ENCODE measurements at regions not wholly inside any gene's neighbourhood (a gene's known extent, or its start where the extent isn't known, plus 50 kb on each side); places are given as distances from the start of the nearest gene placed in this dataset.
"Not testable (repeated sequence)": the region's sequence is repeated elsewhere in the genome, so short reads cannot be mapped to it uniquely, and the experiment has no call there.

DNA sequence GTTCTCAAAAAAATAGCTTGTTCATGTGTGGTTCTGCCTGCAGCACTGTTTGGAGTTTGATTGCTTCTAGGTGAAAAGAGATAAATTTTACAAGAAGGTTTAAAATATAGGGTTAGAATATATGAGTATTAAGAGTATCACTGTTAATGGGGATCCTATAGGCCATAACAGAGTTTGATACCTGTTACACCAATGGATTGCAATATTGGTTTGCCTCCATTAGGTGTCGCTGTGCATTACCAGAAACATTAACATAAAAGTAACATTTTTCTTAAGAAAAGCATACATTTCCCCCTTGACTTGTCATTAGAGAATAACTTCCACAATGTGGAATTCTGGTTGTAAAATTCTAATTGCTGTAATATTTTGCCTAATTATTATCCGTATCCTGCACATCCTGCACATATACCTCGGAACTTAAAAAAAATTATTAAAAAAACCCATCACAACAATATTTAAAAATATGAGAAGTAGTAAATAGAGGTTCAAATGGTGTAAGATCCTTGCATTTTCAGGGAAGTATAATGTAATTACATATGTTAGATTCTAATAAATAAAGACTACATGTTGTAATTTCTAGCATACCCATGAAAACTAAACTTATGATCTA is 63.0 kb downstream of the CYP4A11 start:
- TF ChIP-seq, protein P1, sequence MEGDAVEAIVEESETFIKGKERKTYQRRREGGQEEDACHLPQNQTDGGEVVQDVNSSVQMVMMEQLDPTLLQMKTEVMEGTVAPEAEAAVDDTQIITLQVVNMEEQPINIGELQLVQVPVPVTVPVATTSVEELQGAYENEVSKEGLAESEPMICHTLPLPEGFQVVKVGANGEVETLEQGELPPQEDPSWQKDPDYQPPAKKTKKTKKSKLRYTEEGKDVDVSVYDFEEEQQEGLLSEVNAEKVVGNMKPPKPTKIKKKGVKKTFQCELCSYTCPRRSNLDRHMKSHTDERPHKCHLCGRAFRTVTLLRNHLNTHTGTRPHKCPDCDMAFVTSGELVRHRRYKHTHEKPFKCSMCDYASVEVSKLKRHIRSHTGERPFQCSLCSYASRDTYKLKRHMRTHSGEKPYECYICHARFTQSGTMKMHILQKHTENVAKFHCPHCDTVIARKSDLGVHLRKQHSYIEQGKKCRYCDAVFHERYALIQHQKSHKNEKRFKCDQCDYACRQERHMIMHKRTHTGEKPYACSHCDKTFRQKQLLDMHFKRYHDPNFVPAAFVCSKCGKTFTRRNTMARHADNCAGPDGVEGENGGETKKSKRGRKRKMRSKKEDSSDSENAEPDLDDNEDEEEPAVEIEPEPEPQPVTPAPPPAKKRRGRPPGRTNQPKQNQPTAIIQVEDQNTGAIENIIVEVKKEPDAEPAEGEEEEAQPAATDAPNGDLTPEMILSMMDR (conservative IDR thresholded peaks at IDR 0.05; ENCODE audit: low read depth in 2 of 2), result peak; percentile 60 to 62
- not testable (repeated sequence) for TF ChIP-seq EZH2phosphoT487 (IDR thresholded peaks at IDR 0.05; ENCODE audit: unreplicated experiment); EZH2 (IDR thresholded peaks at IDR 0.05; ENCODE audit: low read depth, unreplicated experiment); POLR2AphosphoS5 (IDR thresholded peaks at IDR 0.05; ENCODE audit: low read depth); CREB1 (CRISPR knock-in tag; IDR thresholded peaks at IDR 0.05; ENCODE audit: low read depth); NANOG (IDR thresholded peaks at IDR 0.05; ENCODE audit: borderline replicate concordance); JUNB (IDR thresholded peaks at IDR 0.05; ENCODE audit: unreplicated experiment); ZNF114 (CRISPR knock-in tag; IDR thresholded peaks at IDR 0.05); STAT1 (IDR thresholded peaks at IDR 0.05; ENCODE audit: unreplicated experiment)
- TF ChIP-seq, protein P2, sequence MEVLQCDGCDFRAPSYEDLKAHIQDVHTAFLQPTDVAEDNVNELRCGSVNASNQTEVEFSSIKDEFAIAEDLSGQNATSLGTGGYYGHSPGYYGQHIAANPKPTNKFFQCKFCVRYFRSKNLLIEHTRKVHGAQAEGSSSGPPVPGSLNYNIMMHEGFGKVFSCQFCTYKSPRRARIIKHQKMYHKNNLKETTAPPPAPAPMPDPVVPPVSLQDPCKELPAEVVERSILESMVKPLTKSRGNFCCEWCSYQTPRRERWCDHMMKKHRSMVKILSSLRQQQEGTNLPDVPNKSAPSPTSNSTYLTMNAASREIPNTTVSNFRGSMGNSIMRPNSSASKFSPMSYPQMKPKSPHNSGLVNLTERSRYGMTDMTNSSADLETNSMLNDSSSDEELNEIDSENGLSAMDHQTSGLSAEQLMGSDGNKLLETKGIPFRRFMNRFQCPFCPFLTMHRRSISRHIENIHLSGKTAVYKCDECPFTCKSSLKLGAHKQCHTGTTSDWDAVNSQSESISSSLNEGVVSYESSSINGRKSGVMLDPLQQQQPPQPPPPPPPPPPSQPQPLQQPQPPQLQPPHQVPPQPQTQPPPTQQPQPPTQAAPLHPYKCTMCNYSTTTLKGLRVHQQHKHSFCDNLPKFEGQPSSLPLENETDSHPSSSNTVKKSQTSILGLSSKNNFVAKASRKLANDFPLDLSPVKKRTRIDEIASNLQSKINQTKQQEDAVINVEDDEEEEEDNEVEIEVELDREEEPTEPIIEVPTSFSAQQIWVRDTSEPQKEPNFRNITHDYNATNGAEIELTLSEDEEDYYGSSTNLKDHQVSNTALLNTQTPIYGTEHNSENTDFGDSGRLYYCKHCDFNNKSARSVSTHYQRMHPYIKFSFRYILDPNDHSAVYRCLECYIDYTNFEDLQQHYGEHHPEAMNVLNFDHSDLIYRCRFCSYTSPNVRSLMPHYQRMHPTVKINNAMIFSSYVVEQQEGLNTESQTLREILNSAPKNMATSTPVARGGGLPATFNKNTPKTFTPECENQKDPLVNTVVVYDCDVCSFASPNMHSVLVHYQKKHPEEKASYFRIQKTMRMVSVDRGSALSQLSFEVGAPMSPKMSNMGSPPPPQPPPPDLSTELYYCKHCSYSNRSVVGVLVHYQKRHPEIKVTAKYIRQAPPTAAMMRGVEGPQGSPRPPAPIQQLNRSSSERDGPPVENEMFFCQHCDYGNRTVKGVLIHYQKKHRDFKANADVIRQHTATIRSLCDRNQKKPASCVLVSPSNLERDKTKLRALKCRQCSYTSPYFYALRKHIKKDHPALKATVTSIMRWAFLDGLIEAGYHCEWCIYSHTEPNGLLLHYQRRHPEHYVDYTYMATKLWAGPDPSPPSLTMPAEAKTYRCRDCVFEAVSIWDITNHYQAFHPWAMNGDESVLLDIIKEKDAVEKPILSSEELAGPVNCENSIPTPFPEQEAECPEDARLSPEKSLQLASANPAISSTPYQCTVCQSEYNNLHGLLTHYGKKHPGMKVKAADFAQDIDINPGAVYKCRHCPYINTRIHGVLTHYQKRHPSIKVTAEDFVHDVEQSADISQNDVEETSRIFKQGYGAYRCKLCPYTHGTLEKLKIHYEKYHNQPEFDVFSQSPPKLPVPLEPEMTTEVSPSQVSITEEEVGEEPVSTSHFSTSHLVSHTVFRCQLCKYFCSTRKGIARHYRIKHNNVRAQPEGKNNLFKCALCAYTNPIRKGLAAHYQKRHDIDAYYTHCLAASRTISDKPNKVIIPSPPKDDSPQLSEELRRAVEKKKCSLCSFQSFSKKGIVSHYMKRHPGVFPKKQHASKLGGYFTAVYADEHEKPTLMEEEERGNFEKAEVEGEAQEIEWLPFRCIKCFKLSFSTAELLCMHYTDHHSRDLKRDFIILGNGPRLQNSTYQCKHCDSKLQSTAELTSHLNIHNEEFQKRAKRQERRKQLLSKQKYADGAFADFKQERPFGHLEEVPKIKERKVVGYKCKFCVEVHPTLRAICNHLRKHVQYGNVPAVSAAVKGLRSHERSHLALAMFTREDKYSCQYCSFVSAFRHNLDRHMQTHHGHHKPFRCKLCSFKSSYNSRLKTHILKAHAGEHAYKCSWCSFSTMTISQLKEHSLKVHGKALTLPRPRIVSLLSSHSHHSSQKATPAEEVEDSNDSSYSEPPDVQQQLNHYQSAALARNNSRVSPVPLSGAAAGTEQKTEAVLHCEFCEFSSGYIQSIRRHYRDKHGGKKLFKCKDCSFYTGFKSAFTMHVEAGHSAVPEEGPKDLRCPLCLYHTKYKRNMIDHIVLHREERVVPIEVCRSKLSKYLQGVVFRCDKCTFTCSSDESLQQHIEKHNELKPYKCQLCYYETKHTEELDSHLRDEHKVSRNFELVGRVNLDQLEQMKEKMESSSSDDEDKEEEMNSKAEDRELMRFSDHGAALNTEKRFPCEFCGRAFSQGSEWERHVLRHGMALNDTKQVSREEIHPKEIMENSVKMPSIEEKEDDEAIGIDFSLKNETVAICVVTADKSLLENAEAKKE (CRISPR knock-in tag; IDR thresholded peaks at IDR 0.05), result not testable (repeated sequence)
- TF ChIP-seq, protein P3, sequence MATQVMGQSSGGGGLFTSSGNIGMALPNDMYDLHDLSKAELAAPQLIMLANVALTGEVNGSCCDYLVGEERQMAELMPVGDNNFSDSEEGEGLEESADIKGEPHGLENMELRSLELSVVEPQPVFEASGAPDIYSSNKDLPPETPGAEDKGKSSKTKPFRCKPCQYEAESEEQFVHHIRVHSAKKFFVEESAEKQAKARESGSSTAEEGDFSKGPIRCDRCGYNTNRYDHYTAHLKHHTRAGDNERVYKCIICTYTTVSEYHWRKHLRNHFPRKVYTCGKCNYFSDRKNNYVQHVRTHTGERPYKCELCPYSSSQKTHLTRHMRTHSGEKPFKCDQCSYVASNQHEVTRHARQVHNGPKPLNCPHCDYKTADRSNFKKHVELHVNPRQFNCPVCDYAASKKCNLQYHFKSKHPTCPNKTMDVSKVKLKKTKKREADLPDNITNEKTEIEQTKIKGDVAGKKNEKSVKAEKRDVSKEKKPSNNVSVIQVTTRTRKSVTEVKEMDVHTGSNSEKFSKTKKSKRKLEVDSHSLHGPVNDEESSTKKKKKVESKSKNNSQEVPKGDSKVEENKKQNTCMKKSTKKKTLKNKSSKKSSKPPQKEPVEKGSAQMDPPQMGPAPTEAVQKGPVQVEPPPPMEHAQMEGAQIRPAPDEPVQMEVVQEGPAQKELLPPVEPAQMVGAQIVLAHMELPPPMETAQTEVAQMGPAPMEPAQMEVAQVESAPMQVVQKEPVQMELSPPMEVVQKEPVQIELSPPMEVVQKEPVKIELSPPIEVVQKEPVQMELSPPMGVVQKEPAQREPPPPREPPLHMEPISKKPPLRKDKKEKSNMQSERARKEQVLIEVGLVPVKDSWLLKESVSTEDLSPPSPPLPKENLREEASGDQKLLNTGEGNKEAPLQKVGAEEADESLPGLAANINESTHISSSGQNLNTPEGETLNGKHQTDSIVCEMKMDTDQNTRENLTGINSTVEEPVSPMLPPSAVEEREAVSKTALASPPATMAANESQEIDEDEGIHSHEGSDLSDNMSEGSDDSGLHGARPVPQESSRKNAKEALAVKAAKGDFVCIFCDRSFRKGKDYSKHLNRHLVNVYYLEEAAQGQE (IDR thresholded peaks at IDR 0.05; ENCODE audit: unreplicated experiment), result not testable (repeated sequence)
- TF ChIP-seq, protein P4, sequence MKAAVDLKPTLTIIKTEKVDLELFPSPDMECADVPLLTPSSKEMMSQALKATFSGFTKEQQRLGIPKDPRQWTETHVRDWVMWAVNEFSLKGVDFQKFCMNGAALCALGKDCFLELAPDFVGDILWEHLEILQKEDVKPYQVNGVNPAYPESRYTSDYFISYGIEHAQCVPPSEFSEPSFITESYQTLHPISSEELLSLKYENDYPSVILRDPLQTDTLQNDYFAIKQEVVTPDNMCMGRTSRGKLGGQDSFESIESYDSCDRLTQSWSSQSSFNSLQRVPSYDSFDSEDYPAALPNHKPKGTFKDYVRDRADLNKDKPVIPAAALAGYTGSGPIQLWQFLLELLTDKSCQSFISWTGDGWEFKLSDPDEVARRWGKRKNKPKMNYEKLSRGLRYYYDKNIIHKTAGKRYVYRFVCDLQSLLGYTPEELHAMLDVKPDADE (IDR thresholded peaks at IDR 0.05), result not testable (repeated sequence)
